Astrocyte (in vitro differentiated cells and primary cell): ENCODE measurements at regions not wholly inside any gene's neighbourhood (a gene's known extent, or its start where the extent isn't known, plus 50 kb on each side); places are given as distances from the start of the nearest gene placed in this dataset.

ENCODE experiments used
- DNase-seq: peaks from one replicate; pipeline ENCODE4 v3.0.0-alpha.2; 2010; ENCODE audit warnings: low read depth
- FAIRE-seq: peaks from 2 replicates; lab custom pipeline; 2011; peaks lifted over from hg19 to GRCh38; lab: Jason Lieb, UNC
- H2AFZ ChIP-seq: 2 replicates; pipeline ENCODE4 v1.6.0; 2012; ENCODE audit warnings: low read depth, low read length, inconsistent platforms
- H3K27ac ChIP-seq: 2 replicates; pipeline ENCODE4 v1.5.1; 2011; ENCODE audit warnings: low read depth, low read length, inconsistent platforms
- H3K27me3 ChIP-seq: 2 replicates; pipeline ENCODE4 v1.6.0; 2011; ENCODE audit warnings: low read length, inconsistent platforms; ENCODE audit not compliant: insufficient read depth
- H3K36me3 ChIP-seq: 2 replicates; pipeline ENCODE4 v1.5.1; 2011; ENCODE audit warnings: low read length, inconsistent platforms; ENCODE audit not compliant: insufficient read depth
- H3K4me1 ChIP-seq: 2 replicates; pipeline ENCODE4 v1.5.1; 2011; ENCODE audit warnings: low read length, inconsistent platforms; ENCODE audit not compliant: insufficient read depth
- H3K4me2 ChIP-seq: 2 replicates; pipeline ENCODE4 v1.6.0; 2012; ENCODE audit warnings: low read length, inconsistent platforms
- H3K4me3 ChIP-seq: 2 replicates; pipeline ENCODE4 v1.5.1; 2011; ENCODE audit warnings: low read depth, mild to moderate bottlenecking, low read length, inconsistent platforms; ENCODE audit not compliant: insufficient read depth
- H3K79me2 ChIP-seq: 2 replicates; pipeline ENCODE4 v1.6.0; 2012; ENCODE audit warnings: mild to moderate bottlenecking, low read length, inconsistent platforms; ENCODE audit not compliant: insufficient read depth
- H3K9ac ChIP-seq: 2 replicates; pipeline ENCODE4 v1.6.0; 2012; ENCODE audit warnings: mild to moderate bottlenecking, low read length, inconsistent platforms
- H3K9me3 ChIP-seq: 2 replicates; pipeline ENCODE4 v1.5.1; 2012; ENCODE audit warnings: low read depth, mild to moderate bottlenecking, low read length, inconsistent platforms; ENCODE audit not compliant: insufficient read depth
- H4K20me1 ChIP-seq: 2 replicates; pipeline ENCODE4 v1.6.0; 2012; ENCODE audit warnings: low read length, inconsistent platforms; ENCODE audit not compliant: insufficient read depth
- H3K27ac Mint-ChIP-seq: one replicate; pipeline ENCODE4 v1.8.0; 2021; ENCODE audit warnings: mild to moderate bottlenecking, mixed read lengths; ENCODE audit not compliant: unreplicated experiment
- H3K27me3 Mint-ChIP-seq: one replicate; pipeline ENCODE4 v1.8.0; 2021; ENCODE audit warnings: low read depth, mixed read lengths; ENCODE audit not compliant: unreplicated experiment
- H3K36me3 Mint-ChIP-seq: one replicate; pipeline ENCODE4 v1.8.0; 2021; ENCODE audit warnings: low read depth, mixed read lengths; ENCODE audit not compliant: unreplicated experiment
- H3K4me1 Mint-ChIP-seq: one replicate; pipeline ENCODE4 v1.8.0; 2021; ENCODE audit warnings: low read depth, mixed read lengths; ENCODE audit not compliant: unreplicated experiment
- H3K4me3 Mint-ChIP-seq: one replicate; pipeline ENCODE4 v1.8.0; 2021; ENCODE audit warnings: mild to moderate bottlenecking, moderate library complexity, mixed read lengths; ENCODE audit not compliant: unreplicated experiment
- H3K9me3 Mint-ChIP-seq: one replicate; pipeline ENCODE4 v1.8.0; 2021; ENCODE audit warnings: mild to moderate bottlenecking, mixed read lengths; ENCODE audit not compliant: unreplicated experiment
- EZH2 ChIP-seq: IDR thresholded peaks from 2 replicates; pipeline ENCODE4 v1.6.1; 2012; ENCODE audit warnings: mild to moderate bottlenecking, low read length, inconsistent platforms; ENCODE audit not compliant: insufficient read depth
- TF ChIP-seq, protein P1 (sequence below): IDR thresholded peaks from 2 replicates; pipeline ENCODE4 v1.5.1; 2011; ENCODE audit warnings: low read depth, mild to moderate bottlenecking, inconsistent platforms, low read length, moderate library complexity; ENCODE audit not compliant: insufficient read depth

DNA sequence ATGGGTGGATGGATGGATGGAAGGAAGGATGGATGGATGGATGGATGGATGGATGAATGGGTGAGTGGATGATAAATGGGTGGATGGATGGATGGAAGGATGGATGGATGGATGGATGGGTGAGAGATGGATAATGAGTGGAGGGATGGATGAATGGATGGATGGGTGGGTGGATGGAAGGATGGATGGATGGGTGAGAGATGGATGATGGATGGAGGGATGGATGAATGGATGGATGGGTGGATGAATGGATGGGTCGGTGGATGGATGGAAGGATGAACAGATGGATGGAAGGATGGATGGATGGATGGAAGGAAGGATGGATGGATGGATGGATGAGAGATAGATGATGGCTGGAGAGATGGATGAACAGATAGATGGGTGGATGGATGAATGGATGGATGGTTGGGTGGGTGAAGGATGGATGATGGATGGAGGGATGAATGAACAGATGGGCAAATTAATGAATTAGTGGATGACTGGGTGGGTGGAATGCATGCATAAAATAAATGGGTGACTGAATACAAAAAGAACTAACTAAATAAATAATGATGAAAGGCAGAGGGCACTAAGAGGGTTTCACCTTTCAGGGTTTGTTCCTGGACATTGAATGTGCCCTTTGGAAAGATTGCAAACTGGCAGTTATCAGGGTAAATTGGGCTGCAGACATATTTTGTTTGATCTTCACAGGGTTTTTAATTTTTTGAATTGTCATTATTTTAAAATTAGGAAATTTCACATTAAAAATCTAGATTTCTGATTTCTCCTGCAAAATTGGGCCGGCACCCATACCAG is 50.9 kb upstream of the PTPN1 start:
- Histone ChIP-seq H3K27ac (no peak overlapping the region), H3K4me1 (peaks cover 4% of the 10 kb centered on the region), H3K36me3 (no peaks in the 10 kb centered on the region), H3K79me2 (no peaks in the 10 kb centered on the region), H3K4me2 (no peak overlapping the region), H2AFZ (no peak overlapping the region), H4K20me1 (no peaks in the 10 kb centered on the region), H3K9ac (no peak overlapping the region), H3K4me3 (no peak overlapping the region), H3K9me3 (no peaks in the 10 kb centered on the region), H3K27me3 (no peaks in the 10 kb centered on the region)
- DNase-seq (no peak), FAIRE-seq (no peak)
- Mint-ChIP-seq H3K27me3 (peaks cover 7% of the 10 kb centered on the region), H3K9me3 (no peaks in the 10 kb centered on the region), H3K4me3 (no peak overlapping the region), H3K36me3 (no peaks in the 10 kb centered on the region), H3K4me1 (peaks cover 5% of the 10 kb centered on the region), H3K27ac (no peak overlapping the region)
- TF ChIP-seq, protein P1, sequence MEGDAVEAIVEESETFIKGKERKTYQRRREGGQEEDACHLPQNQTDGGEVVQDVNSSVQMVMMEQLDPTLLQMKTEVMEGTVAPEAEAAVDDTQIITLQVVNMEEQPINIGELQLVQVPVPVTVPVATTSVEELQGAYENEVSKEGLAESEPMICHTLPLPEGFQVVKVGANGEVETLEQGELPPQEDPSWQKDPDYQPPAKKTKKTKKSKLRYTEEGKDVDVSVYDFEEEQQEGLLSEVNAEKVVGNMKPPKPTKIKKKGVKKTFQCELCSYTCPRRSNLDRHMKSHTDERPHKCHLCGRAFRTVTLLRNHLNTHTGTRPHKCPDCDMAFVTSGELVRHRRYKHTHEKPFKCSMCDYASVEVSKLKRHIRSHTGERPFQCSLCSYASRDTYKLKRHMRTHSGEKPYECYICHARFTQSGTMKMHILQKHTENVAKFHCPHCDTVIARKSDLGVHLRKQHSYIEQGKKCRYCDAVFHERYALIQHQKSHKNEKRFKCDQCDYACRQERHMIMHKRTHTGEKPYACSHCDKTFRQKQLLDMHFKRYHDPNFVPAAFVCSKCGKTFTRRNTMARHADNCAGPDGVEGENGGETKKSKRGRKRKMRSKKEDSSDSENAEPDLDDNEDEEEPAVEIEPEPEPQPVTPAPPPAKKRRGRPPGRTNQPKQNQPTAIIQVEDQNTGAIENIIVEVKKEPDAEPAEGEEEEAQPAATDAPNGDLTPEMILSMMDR, result no peak
- TF ChIP-seq EZH2, result no peak

- no peak overlapping the region for H3K9ac ChIP-seq
- no peak for DNase-seq
- no peak overlapping the region for H2AFZ ChIP-seq
- H3K4me2 ChIP-seq, result no peak overlapping the region
- TF ChIP-seq, protein P1, result no peak
- TF ChIP-seq EZH2, result no peak
- Mint-ChIP-seq H3K27ac (no peak overlapping the region), H3K36me3 (no peaks in the 10 kb centered on the region), H3K27me3 (peaks cover 7% of the 10 kb centered on the region), H3K9me3 (no peaks in the 10 kb centered on the region), H3K4me3 (no peak overlapping the region), H3K4me1 (peaks cover 5% of the 10 kb centered on the region)
- no peaks in the 10 kb centered on the region for H3K9me3 ChIP-seq
- H3K27ac ChIP-seq, result no peak overlapping the region
- H4K20me1 ChIP-seq, result no peaks in the 10 kb centered on the region
- H3K4me1 ChIP-seq, result peaks cover 4% of the 10 kb centered on the region
- FAIRE-seq, result no peak
- no peaks in the 10 kb centered on the region for H3K79me2 ChIP-seq
- H3K27me3 ChIP-seq, result no peaks in the 10 kb centered on the region
- H3K4me3 ChIP-seq, result no peak overlapping the region
- no peaks in the 10 kb centered on the region for H3K36me3 ChIP-seq
These were observed 50.0 kb upstream of the PTPN1 start for GRCh38 chr20:50460115-50460607.
